ENCODE measurements at regions not wholly inside any gene's neighbourhood (a gene's known extent, or its start where the extent isn't known, plus 50 kb on each side); places are given as distances from the start of the nearest gene placed in this dataset.

DNA sequence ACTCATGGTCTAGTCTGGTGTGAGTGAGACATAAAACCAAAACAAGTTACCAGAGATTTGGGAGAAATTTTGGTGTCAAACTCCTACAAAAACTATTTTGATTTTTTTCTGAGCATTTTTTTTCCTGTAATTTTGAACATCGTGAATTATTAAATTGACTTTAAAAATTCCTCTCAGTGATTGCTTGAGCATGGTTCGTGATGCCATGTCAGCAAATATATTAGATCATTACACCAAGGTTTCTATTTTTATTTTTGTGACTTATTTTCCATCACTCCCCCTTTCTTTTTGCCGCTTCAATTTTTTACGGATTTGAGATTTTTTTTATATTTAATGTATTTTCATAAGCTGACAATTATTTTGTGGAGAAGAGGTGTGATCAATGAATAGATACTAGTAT, 613.9 kb upstream of the LRATD1 start:
- TF ChIP-seq EZH2phosphoT487 (IDR thresholded peaks at IDR 0.05; ENCODE audit: insufficient read depth, low read depth) = no peak
- TF ChIP-seq EZH2 (IDR thresholded peaks at IDR 0.05; ENCODE audit: insufficient read depth, poor library complexity, severe bottlenecking) = no peak

Measured in GM23248 (cell line).